ENCODE measurements at regions not wholly inside any gene's neighbourhood (a gene's known extent, or its start where the extent isn't known, plus 50 kb on each side); places are given as distances from the start of the nearest gene placed in this dataset.

- no peaks in the 10 kb centered on the region for H3K36me3 Mint-ChIP-seq
- no peaks in the 10 kb centered on the region for H3K9me3 Mint-ChIP-seq
- no peak overlapping the region for H3K27ac Mint-ChIP-seq
Measured at GRCh38 chr5:121758615-121759014, 93.1 kb upstream of the FTMT start.

GRCh38 chr5:121762426-121762825 lies 89.3 kb upstream of the FTMT start:
- H3K4me1 Mint-ChIP-seq = no peaks in the 10 kb centered on the region
- no peak for DNase-seq
- CTCF ChIA-PET = no interaction called here
- H3K27me3 Mint-ChIP-seq = no peaks in the 10 kb centered on the region
- no peak overlapping the region for H3K4me3 Mint-ChIP-seq
- H3K9me3 Mint-ChIP-seq = no peaks in the 10 kb centered on the region
- no peaks in the 10 kb centered on the region for H3K36me3 Mint-ChIP-seq
- no peak overlapping the region for H3K27ac Mint-ChIP-seq

More at GRCh38 chr5:121758615-121759014, 93.1 kb upstream of the FTMT start:
- no peak overlapping the region for H3K4me3 Mint-ChIP-seq
- CTCF ChIA-PET = no interaction called here
- no peaks in the 10 kb centered on the region for H3K4me1 Mint-ChIP-seq
- DNase-seq = no peak
- H3K27me3 Mint-ChIP-seq = no peaks in the 10 kb centered on the region

- no peak for DNase-seq
Measured at GRCh38 chr5:121763665-121764064, 88.0 kb upstream of the FTMT start.

GRCh38 chr5:121780406-121780805 lies 71.3 kb upstream of the FTMT start:
- CTCF ChIA-PET = no interaction called here
- H3K27ac Mint-ChIP-seq = no peak overlapping the region
- no peak for DNase-seq
- no peaks in the 10 kb centered on the region for H3K4me1 Mint-ChIP-seq
- no peaks in the 10 kb centered on the region for H3K9me3 Mint-ChIP-seq
- H3K4me3 Mint-ChIP-seq = no peak overlapping the region
- H3K36me3 Mint-ChIP-seq = no peaks in the 10 kb centered on the region
- H3K27me3 Mint-ChIP-seq = no peaks in the 10 kb centered on the region

More at GRCh38 chr5:121763665-121764064, 88.0 kb upstream of the FTMT start:
- no peak overlapping the region for H3K27ac Mint-ChIP-seq
- H3K36me3 Mint-ChIP-seq = no peaks in the 10 kb centered on the region
- H3K4me1 Mint-ChIP-seq = no peaks in the 10 kb centered on the region
- H3K9me3 Mint-ChIP-seq = no peaks in the 10 kb centered on the region
- no peak overlapping the region for H3K4me3 Mint-ChIP-seq
- CTCF ChIA-PET = no interaction called here
- H3K27me3 Mint-ChIP-seq = no peaks in the 10 kb centered on the region

GRCh38 chr5:121783700-121784099 lies 68.0 kb upstream of the FTMT start:
- no peaks in the 10 kb centered on the region for H3K9me3 Mint-ChIP-seq
- CTCF ChIA-PET = no interaction called here
- H3K4me1 Mint-ChIP-seq = no peaks in the 10 kb centered on the region
- no peak overlapping the region for H3K27ac Mint-ChIP-seq
- no peaks in the 10 kb centered on the region for H3K36me3 Mint-ChIP-seq
- DNase-seq = no peak
- H3K4me3 Mint-ChIP-seq = no peak overlapping the region
- H3K27me3 Mint-ChIP-seq = no peaks in the 10 kb centered on the region

- Mint-ChIP-seq H3K9me3 (no peaks in the 10 kb centered on the region), H3K36me3 (no peaks in the 10 kb centered on the region), H3K4me1 (no peaks in the 10 kb centered on the region), H3K27me3 (no peaks in the 10 kb centered on the region), H3K27ac (no peak overlapping the region), H3K4me3 (no peak overlapping the region)
- CTCF ChIA-PET = no interaction called here
- DNase-seq = no peak
Measured at GRCh38 chr5:121793791-121794190, 57.9 kb upstream of the FTMT start.

- no peak overlapping the region for H3K27ac Mint-ChIP-seq
- no peaks in the 10 kb centered on the region for H3K36me3 Mint-ChIP-seq
- no peaks in the 10 kb centered on the region for H3K27me3 Mint-ChIP-seq
- H3K4me3 Mint-ChIP-seq = no peak overlapping the region
- H3K9me3 Mint-ChIP-seq = no peaks in the 10 kb centered on the region
- no peaks in the 10 kb centered on the region for H3K4me1 Mint-ChIP-seq
- DNase-seq = no peak
- CTCF ChIA-PET = no interaction called here
Measured at GRCh38 chr5:121795511-121795910, 56.2 kb upstream of the FTMT start.

- Mint-ChIP-seq H3K4me3 (no peak overlapping the region), H3K36me3 (no peaks in the 10 kb centered on the region), H3K27ac (no peak overlapping the region), H3K9me3 (no peaks in the 10 kb centered on the region), H3K4me1 (no peaks in the 10 kb centered on the region), H3K27me3 (no peaks in the 10 kb centered on the region)
- DNase-seq = no peak
- CTCF ChIA-PET = no interaction called here
Measured at GRCh38 chr5:121797681-121798518, 53.8 kb upstream of the FTMT start.

Measured in activated naive CD4-positive, alpha-beta T cell treated with anti-CD3 and anti-CD28 coated beads, Interleukin-2, amount 10 ng/mL, durations not matched to agents 7 days and 5 days (primary cell).